ENCODE measurements at regions not wholly inside any gene's neighbourhood (a gene's known extent, or its start where the extent isn't known, plus 50 kb on each side); places are given as distances from the start of the nearest gene placed in this dataset.
"Not testable (repeated sequence)": the region's sequence is repeated elsewhere in the genome, so short reads cannot be mapped to it uniquely, and the experiment has no call there.

- DNase-seq = no peak
These were observed 88.5 kb upstream of the NFASC start for GRCh38 chr1:204782118-204782700.

GRCh38 chr1:204785023-204785422 is 85.6 kb upstream of the NFASC start:
- DNase-seq = not testable (repeated sequence)

DNA sequence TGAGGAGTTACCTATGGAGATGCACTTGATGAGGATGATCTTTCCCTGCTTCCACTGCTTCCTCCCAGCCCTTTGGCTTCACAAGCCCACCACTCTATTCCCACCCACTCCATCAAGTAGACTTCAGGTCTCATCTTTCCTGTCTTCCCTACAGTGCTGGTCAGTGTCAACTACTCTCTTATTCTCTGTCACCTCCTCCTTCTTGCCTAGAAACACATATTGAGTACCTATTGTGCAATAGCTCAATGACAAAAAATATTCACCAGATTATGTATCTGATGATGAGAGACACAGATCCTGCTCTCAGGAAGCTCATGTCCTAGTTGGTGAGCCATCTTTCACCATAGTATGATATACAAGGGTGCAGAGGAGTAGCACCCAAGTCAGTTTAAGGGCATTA is 82.2 kb upstream of the NFASC start:
- DNase-seq = no peak

DNA sequence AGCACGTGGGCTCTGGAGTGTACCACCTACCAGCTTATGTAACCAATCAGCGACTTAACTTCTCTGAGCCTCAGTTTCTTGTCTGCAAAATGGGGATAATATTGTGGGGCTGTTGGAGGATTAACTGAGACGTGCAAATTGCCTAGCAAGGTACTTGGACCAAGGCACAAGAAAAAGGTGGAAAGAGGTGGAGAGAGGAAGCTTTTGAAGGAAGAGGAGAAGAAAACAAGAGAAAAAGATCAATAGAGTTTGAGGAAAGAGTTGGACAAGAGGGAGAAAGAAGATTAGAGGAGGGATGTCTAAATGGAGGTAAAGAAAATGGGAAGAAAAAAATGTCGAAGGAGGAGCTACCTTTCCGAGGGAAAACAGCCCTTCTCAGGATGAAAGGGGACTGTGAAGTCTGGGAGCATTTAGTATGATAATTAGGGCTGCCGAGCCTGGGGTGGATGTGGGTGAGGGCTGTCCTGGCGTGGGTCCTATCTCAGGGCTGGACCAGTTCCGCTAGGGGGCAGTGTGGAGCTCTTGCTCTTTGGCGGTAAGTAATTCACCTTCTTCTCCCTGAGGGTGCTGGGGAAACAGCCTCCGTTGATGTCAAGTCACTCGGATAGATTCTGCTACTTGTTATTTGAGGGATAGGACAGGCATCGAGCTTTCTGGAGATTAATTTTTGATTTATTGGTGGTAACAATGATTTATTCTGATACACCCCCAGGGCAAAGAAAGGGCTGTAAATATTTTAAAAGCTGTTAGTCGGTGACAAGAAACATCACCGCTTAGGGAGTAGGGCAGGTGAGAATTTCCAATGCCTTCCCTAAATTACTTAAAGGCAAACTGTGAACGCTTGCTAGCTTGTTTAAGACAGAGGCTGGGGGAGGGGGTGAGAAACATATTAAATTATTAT is 79.0 kb upstream of the NFASC start:
- peak; percentile 18 to 42 for DNase-seq

GRCh38 chr1:204792354-204792692 is 78.3 kb upstream of the NFASC start:
- no peak for DNase-seq

GRCh38 chr1:204793259-204793914 is 77.3 kb upstream of the NFASC start:
- DNase-seq = no peak

- DNase-seq = not testable (repeated sequence)
These were observed 73.8 kb upstream of the NFASC start for GRCh38 chr1:204796886-204797285.

GRCh38 chr1:204797401-204797800 is 73.3 kb upstream of the NFASC start:
- DNase-seq = no peak

DNA sequence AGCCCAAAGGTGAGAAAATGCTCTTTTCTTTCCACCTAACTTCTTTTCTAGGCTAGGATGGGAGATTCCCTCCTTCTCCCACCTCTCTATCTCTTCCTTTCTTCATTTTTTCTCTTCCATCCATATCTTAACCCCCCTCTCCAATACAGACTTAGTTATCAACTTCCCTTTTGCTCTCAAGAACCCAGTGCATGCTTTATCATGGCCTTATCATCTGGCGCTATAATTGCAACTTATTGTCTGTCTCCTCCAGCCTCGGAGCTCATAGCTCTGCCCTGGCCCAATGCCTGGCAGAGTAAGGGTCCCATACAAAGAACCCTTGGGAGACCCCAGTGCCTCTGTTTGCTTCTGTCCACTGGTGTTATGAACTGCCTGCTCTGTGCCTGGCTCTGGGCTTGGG is 71.0 kb upstream of the NFASC start:
- DNase-seq = no peak

DNA sequence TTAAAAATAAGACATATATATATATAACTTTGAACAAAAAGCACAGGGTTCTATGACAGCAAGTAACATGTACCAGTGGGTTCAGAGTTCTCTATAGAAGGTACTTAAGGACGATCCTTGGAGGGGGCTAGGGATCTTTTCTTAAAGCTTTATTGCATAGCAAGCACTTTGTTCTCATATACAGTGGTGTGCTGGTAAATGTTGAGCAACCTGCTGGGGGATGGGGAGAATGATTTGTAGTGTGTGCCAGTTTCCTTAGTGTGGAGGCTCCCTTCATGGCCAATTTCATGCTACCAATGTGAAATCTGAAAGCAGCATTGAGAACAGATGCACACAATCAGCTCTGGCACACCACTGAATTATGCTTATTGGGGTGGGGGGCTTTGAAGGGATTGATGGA is 69.5 kb upstream of the NFASC start:
- no peak for DNase-seq

DNA sequence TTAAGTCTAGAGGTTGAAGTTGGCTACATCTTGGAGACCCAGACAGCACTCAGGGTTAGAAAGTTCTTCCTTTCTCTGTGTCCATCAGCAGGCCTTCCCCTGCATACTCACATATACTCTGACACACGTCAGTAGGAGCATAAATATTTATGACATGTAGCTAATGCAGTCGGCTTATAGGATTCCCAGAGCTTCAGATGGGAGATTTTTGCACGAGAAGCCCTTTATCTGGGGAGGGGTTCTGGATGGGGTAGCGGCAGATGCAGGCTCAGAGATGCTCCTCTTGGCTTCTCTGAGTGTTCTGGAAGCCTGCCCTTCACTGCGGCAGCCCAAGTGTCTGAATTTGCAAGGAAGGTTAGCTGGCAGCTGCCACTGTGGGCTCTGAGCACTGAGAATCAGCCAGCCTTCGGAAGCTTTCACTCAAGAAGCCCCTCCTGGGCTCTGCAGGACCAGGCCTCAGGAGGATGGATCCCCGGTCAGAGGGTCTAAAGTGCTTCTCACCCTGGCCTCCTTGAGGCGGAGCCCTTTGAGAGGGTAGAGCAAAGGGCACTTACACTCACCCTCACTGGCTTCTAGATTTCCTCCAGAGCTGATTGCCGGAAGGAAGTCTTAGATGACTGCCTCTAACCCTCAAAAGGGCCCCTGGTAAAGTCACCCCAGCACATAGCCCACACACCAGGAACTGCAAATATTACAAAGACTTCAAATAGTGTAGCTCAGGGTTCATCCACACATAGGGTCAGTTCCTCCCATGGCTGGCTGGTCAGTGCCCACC is 68.1 kb upstream of the NFASC start:
- DNase-seq = no peak

DNA sequence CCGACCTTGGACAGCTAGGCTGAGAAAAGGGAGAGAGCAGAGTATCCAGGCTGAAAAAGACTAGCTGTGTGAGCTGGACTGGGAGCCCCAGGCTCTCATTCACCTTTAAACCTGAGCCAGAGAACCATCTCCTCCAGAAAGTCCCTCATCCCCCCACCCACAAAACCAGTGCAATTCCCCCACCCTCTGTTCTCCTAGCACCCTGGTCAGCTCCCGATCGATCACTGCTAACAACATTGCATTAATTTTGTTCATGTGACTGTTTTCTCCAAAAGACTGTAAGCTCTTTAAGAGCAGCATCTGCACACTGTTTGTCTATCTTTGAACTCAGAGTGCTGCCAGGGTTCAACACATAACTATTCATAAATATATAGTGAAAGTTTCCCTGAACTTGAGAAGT is 67.1 kb upstream of the NFASC start:
- DNase-seq = no peak

- peak; percentile 61 to 86 for DNase-seq
These were observed 63.5 kb upstream of the NFASC start for GRCh38 chr1:204806943-204807687.

DNA sequence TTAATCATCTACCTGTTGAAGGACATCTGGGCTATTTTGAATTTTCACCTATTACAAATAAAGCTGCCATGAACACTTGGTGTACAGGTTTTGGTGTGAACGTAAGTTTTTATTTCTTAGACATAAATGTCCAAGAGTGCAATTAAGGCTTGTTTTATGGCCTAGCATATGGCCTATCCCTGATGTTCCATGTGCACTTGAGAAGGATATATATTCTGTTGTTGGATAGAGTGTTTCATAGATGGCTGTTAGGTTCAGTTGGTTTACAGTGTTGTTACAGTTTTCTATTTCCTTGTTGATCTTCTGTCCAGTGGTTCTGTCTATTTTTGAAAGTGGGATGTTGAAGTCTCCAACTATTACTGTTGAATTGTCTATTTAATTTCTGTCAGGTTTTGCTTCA is 61.2 kb upstream of the NFASC start:
- DNase-seq = no peak

- DNase-seq = no peak
These were observed 57.8 kb upstream of the NFASC start for GRCh38 chr1:204812842-204813241.

DNA sequence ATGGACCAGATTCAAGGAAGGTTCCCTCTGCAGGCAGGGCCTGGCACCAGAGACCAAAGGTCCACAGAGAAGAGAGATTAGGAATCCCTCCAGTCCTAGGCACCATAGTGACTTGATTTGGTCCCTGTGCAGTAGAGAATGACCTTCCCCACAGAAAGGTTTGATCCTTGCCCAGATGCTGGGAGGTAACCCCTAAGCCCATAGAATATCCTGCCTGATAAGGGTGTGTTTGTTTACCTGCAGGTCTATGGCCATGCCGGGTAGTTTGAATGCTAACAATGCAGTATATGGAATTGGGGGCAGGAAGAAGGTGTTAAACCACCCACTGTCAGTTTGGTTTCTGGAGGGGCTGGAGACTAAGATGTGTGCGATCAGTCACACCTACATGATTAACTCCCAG is 57.1 kb upstream of the NFASC start:
- no peak for DNase-seq

DNA sequence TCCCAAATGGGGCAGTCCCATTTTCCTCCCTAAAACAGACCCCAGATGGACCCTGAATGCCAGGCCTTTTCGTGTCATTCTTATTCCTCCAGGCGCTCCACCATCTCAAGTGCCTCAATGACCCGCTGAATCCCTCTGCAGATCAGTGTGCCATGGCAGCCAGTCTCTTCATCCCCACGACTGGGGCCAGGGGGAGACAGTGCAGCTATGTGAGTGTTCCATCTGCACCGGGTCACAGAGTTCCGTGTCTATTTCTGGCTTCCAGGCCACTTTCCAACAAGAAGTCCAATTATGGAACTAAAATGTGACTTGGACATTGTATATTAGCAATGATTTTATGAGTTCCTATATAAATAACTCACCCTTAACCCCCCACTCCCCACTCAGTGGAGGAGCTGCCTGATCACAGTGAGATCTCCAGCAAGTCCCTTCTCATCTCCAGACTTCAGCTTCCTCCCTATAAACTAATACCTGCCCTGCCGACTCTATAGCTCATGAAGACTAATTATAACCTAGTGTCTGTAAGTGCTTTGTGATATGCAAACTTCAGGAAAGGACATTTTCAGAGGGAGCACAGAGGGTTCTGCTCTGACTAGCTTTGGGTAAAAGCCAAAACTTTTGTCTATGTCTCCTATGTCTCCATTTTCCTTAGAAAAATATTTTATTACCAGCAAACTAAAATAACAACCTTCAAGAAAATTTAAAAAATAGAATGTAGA is 56.3 kb upstream of the NFASC start:
- DNase-seq = no peak

DNA sequence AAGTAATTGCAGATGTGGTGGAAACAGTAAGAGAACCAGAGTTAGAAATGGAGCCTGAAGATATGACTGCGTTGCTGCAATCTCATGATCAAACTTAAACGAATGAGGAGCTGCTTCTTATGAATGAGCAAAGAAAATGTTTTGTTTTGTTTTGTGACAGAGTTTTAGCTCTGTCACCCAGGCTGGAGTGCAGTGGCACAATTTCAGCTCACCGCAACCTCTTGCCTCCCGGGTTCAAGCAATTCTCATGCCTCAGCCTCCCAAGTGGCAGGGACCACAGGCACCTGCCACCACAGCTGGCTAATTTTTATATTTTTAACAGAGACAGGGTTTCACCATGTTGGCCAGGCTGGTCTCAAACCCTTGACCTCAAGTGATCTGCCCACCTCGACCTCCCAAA is 53.3 kb upstream of the NFASC start:
- no peak for DNase-seq

GRCh38 chr1:204818998-204819397 is 51.7 kb upstream of the NFASC start:
- DNase-seq = no peak

GRCh38 chr1:204819495-204819894 is 51.2 kb upstream of the NFASC start:
- DNase-seq = no peak

Data from bone marrow (tissue), 2 donors.